GM12891 (cell line): ENCODE measurements at regions not wholly inside any gene's neighbourhood (a gene's known extent, or its start where the extent isn't known, plus 50 kb on each side); places are given as distances from the start of the nearest gene placed in this dataset.
"Not testable (repeated sequence)": the region's sequence is repeated elsewhere in the genome, so short reads cannot be mapped to it uniquely, and the experiment has no call there.

Experiments
- PAX5 ChIP-seq: IDR thresholded peaks from 2 replicates; pipeline ENCODE4 v1.6.1; 2011; ENCODE audit warnings: low read length, moderate library complexity, mild to moderate bottlenecking; ENCODE audit not compliant: insufficient read depth, severe bottlenecking
- POLR2A ChIP-seq: IDR thresholded peaks from 2 replicates; pipeline ENCODE4 v1.6.1; 2011; ENCODE audit warnings: low read depth, low read length, control low read depth
- POLR2AphosphoS5 ChIP-seq: IDR thresholded peaks from 2 replicates; pipeline ENCODE4 v1.6.1; 2011; ENCODE audit warnings: low read depth, low read length, control low read depth
- SPI1 ChIP-seq: IDR thresholded peaks from 2 replicates; pipeline ENCODE4 v1.6.1; 2011; ENCODE audit warnings: low read depth, low read length, control low read depth
- TAF1 ChIP-seq: IDR thresholded peaks from 2 replicates; pipeline ENCODE4 v1.6.1; 2011; ENCODE audit warnings: low read depth, low read length, control low read depth

GRCh38 chr15:84164423-84165292 lies 70.9 kb upstream of the GOLGA6L4 start:
- TF ChIP-seq POLR2AphosphoS5, POLR2A, TAF1, SPI1, PAX5: not testable (repeated sequence)
